GM15510 (cell line): ENCODE measurements at regions not wholly inside any gene's neighbourhood (a gene's known extent, or its start where the extent isn't known, plus 50 kb on each side); places are given as distances from the start of the nearest gene placed in this dataset.

ENCODE experiments used
- POLR2A ChIP-seq: IDR thresholded peaks from 3 replicates; pipeline ENCODE4 v1.6.1; 2011; ENCODE audit warnings: borderline replicate concordance; ENCODE audit not compliant: insufficient read length; ENCODE audit errors: extremely low read depth

DNA sequence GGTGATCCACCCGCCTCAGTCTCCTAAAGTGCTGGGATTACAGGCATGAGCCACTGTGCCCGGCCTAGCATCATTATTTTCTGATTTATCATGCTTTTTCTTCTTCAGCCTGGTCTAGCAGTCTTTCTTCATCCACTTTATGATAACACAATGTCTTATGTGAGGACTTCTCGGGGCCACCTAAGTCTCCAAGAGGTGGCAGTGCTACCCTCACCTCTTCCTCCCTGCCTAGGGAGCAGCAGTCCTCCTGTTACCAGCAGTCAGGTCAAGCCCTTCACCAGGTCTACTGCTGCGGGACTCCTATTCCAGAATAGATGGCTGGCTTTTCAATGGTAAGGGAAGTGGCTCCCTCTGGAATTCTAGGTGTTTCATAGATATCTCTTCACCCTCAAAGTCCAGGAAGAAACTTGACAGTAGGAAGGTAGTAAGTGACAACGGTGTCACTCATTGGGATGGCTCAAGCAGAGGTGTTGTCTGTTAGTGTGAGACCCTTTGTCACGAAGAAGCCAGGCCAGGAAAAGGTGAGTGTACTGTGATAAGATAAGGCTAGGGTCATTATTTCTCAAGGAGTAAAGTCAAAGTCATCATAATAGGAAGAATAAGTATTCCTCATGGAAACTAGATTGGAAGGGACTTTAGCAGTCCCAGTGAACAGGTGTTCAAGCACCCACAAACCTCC, 164.0 kb downstream of the KLF5 start:
- TF ChIP-seq POLR2A, result no peak

DNA sequence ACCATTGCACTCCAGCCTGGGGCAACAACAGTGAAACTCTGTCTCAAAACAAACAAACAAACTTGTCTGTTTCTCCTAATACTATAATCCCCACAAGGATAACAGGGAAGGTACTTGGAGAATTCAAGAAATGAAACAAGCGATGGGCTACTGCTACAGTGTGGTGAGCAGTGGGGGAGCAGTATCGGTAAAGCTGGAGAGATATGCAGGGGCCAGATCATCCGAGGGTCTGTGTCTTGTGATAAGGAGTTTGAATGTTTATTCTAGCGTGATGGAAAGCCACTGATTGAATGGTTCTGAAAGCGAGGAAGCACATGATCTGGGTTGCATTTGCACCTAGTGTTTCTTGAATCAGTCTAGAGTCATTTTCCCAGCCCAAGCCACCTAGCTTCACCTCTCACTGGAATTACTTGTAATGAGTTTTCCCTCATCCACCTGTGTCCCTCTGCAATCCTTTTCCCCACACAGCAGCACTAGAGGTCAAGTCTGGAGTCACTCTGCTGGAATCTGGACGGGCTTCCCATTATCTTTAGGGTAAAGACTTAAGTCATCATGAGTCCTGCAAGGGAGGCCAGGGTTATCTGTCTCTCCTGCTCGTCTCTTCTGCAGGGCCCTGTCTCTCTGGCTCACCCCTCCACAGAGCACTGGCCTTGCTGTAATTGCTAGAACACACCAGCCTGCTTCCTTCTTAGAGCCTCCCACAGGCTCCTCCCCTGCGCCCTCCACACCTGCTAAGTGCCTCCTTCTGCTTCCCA, 162.3 kb downstream of the KLF5 start:
- TF ChIP-seq POLR2A, result no peak

DNA sequence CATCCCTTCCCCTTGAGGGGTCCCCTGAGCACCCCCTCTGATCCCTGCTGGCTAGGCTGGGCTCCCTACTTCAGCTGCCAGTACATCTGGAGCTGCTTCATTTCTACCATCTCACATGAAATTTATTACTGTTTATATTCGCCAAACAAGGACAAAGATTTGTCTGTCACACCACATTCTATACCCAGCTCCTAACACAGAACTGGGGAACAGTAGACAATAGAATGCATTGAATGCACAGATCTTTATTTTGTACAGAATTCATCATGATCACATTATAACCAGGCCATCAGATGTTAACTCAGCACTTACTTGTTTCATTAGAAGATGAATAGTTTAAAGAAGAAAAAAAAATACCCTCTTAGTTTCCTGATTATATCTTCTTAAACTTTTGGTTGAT, 159.4 kb downstream of the KLF5 start:
- no peak for TF ChIP-seq POLR2A

DNA sequence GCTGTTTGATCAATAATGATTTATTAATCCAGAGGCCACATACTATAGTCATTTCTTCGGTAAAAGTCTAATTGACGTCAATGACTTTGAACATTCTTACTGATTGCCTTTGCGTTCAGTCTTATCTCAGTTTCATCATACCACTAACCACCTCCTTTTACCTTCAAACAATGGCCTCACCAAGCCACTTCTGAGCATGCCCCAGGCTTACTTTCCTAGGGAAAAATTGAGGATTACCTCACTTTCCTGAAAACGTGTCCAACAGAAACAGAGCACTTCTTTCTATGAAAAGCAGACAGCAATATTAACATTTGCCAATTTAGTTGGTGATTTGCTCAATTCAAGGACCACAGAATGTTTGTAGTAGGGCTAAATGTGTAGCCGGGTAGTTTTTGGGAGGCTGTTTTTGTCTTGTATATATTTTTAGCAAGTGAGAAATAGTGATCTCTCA, 157.6 kb downstream of the KLF5 start:
- no peak for TF ChIP-seq POLR2A

DNA sequence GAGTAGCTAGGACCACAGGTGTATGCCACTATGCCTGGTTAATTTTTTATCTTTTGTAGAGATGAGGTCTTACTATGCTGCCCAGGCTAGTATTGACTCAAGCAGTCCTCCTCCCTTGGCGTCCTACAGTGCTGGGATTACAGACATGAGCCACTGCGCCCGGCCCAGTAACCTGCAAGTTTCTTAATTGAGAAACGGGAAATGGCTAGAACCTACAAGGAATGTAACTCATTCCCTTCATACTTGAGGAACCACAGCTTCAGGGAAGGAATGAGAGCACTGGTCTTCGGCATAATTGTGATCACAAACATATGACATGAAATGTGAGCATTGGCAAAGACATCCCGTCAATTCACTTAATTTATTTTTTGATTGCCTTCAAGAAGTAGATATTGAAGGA, 157.0 kb downstream of the KLF5 start:
- TF ChIP-seq POLR2A, result no peak

DNA sequence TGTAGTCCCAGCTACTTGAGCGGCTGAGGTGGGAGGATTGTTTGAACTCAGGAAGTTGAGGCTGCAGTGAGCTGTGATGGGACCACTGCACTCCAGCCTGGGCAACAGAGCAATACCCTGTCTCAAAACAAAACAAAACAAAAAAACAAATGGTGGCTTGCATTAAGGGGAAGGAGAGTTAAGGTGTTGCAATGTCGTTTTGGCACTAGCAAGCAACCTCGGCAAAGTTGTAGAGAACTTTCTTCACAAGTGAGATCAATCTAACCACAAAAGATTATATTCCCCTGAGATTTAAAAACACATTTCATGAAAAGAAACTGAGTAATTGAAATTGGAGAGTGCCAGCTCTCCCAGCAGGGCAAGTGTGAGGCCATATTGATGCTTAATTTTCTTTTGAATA, 153.7 kb downstream of the KLF5 start:
- TF ChIP-seq POLR2A, result no peak

DNA sequence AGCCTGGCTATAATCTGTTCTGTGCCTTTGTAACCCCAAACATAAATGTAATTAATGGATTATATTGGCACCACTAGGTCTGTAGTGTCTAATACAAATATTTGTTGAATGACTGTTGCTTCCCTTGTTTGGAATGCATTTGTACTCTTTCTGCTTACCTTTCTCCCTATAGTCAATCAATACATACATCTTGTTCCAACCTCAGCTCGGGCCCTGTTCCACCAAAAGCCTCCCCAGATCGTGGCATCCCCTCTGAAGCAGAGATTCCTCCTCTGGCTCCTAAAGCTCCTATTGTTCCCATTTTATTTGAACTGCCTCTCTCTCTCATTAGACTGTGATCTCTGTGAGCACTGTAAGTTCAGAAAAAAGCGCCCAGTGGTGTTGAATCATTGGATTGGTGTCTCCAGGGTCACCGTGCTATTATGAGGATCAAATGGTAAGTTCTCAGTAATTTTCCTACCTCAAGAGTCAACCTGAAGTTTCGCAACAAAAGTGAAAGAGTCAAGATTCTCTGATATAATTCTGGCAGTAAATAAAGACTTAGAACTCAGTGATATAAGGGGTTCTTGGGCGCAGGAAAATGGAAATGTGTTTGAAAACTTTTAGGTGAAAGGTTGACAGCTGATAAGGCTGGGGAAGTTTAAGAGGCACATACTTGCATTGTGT, 151.5 kb downstream of the KLF5 start:
- no peak for TF ChIP-seq POLR2A

DNA sequence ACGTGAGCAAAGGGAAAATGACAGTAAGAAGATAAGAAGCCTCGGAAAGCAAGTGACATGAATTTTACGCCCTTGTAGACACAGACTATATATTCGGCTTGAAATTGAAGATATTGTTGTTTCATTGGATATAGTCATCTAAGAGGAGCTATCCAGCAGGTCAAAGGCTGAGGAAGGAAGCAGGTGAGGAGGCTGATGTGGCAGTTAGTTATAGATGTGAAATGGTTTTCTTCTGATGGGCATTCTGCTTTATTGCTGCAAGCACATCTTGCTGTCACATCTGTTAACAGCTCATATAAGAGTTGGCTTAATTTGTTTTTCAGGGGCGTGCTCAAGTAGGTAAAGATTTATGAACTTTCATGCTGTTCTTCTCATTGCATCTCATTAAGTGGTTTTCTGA, 146.1 kb downstream of the KLF5 start:
- no peak for TF ChIP-seq POLR2A

DNA sequence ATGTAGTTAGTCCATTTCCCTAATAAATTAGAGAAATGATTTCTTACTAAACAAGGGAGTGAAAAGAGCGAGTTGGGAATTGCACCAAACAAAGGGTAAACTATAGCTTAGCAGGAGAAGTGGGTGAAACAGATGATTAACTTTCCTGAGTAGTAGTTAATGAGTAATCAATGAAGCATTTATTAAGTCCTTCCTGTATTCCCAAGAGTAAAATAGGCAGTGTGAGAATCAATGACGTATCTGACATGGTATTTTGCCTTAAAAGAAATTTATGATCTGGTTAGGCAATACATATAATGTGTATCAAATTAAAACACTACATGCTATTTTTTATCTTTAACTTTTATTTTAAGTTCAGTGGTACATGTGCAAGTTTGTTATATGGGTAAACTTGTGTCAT, 142.8 kb downstream of the KLF5 start:
- no peak for TF ChIP-seq POLR2A

DNA sequence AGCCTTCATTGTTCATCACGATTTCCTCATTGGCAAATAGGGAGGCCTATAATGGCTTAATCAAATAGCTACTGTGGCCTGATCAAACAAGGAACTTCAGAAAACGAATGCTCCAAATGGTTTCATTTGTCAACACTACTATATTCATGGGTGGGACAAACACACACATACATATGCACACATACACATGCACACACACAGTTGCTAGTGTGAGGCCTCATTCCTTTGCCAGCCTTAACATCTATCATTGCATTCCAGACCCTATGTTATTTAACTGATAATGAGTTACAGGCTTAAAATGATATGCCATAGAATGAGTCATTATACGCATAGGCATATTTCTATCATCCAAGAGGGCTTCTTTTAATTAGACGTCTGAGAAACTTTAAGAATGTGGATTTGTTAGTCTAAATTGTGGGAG, 140.2 kb downstream of the KLF5 start:
- TF ChIP-seq POLR2A, result no peak

DNA sequence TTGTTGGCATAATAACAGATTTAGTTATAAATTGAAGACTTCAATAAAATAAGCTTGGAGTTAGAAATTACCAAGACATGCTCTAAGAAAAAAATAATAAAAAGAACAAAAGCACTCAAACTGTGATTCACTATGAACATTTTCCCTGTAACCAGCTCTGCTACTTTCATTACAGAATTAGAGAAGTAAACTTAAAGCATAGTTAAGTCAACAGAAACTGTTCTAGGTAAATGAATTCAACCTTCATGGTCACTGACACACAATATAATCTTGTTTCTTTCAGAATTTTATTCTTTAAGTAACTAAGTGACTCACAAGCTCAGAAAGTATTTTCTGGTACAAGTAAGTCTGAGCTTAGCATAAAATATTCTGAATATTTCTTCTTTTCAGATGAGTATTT, 136.3 kb downstream of the KLF5 start:
- TF ChIP-seq POLR2A, result no peak

DNA sequence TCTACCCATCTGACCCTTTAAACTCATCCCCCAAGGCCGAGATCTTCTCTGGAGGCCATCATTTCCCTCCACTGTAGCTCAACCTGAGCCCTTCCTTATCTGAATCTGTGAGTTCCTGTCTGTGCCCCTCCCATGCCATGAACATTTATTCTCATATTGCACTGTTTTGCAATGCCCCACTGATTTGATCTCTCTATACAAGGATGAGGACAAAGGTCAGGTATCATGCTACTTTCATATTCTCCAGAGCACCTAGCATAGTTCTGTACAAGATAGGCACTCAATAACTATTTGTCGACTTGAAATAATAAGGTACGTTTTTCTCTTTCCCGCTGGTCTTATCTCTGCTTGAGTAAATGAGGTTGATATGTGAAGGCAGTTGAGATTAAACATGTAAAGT, 135.5 kb downstream of the KLF5 start:
- no peak for TF ChIP-seq POLR2A

DNA sequence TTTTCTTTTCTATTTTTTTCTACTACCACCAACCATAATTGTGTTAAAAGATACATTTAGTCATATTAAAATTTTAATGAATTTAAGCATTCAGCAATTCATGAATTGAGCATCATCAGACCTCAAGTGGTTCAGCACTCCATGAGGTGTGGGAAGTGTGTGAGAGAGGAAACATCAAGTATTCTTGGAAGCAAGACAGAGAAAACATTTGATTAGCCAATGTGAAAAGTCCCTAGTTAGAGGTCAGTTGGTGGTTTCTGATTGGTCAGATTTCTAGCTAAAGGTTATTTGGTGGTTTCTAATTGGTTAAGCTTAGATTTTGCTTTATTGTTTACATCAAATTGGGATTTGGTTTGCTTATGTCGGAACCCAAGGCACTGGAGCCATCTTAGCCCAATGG, 134.7 kb downstream of the KLF5 start:
- no peak for TF ChIP-seq POLR2A

DNA sequence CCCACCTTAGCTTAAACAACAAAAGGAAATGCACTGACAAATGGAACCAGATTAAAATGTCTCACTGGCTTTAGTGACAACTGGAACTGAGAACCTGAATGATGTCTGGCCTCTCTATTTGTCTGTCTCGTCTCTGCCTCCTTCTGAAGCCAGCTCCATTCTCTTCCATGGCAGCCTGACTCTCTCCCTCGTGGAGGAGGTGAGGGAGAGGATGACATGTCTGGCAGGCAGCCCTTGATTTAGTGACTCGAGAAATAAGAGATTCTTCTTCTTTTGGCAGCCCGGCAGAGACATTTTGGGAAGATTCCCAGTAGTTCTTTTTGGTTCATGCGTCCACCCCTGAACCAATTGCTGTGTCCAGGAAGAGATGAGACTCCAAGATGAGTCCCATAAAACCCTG, 131.7 kb downstream of the KLF5 start:
- no peak for TF ChIP-seq POLR2A

DNA sequence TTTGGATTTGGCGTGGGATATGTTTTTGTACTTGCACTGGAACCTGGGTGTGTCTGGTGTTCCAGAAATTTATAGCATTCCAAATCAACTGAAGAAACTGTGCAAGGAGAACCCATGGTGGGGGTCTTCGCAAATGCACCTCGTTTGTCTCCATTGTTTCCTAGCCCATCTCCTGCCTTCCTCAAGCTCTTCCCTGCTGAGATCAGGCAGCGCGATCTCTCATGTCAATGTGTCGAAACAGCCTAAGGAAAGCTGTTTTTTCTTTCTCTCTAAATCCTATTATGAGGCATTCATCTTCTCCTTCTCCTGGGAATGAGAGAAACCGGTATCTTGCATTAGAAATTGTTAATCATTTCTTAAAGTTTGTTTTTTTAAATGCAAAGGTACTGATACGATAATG, 131.0 kb downstream of the KLF5 start:
- TF ChIP-seq POLR2A, result no peak

DNA sequence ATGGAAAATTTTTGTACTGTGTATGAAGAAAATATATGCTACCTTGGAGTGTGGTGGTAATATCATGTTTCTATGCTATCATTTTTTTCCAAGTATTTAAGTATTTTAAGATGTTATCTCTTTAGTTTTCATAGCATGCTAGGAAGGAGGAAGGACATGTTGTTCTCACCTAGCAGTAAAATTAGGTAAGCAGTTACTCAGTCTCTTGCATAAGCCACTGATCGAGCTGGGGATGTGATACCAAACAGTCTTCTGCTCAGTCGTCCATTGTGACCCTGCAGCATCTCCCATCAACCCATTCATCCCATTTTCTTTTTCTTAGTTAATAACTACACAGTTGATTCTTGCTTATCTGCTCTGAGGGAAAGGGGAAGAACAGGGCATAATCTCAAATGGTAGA, 130.6 kb downstream of the KLF5 start:
- TF ChIP-seq POLR2A, result no peak
